Spleen (tissue), 7 donors: ENCODE measurements at regions not wholly inside any gene's neighbourhood (a gene's known extent, or its start where the extent isn't known, plus 50 kb on each side); places are given as distances from the start of the nearest gene placed in this dataset.

Experiments
- CTCF ChIP-seq, 11 experiments: fragments of 200-600 bp in 7 of 11; fragments of 450-650 bp in 4 of 11; sonication (generic) in 4 of 11; IDR thresholded peaks in 8 of 11; conservative IDR thresholded peaks in 3 of 11; 1 replicate in 7 of 11; 2 replicates in 4 of 11; pipeline versions ENCODE4 v1.4.0 to v1.8.0; 2016 to 2021; ENCODE audit warnings: antibody characterized with exemption in 11 of 11, inconsistent platforms in 4 of 11, mild to moderate bottlenecking in 1 of 11
- POLR2A ChIP-seq, 3 donors: fragments of 450-650 bp; IDR thresholded peaks; one replicate each; pipeline ENCODE4 v1.5.1; 2017; ENCODE audit warnings: antibody characterized with exemption in 3 of 3, mild to moderate bottlenecking in 1 of 3
- donor health status: DM: no; HTN: no; CAD: no; lungs with moderate emphysema.
- donor health status: DM: no; HTN: no; CAD: no.
- donor health status: DM: no; HTN: no; CAD: no.

DNA sequence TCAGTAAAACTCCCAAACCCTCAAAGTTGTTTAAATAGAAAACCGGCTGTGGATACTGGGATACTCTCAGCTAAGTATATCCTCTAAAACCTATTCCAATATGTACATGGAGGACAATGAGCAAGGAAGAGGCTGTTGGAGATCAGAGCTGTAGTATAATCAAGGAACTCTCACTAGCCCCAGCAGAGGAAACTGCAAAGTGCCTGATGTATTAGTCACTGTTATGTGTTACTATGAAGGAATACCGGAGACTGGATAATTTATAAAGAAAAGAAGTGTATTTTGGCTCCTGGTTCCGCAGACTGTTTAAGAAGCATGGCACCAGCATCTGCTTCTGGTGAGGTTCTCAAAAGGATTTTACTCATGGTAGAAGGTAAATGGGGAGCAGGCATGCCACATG, 65.6 kb upstream of the RPL10L start:
- no peak for TF ChIP-seq CTCF (IDR thresholded peaks at IDR 0.05 in 8 of 11, conservative IDR thresholded peaks at IDR 0.05 in 3 of 11)
- no peak for TF ChIP-seq POLR2A (IDR thresholded peaks at IDR 0.05)
